GM12878 (cell line): ENCODE measurements at regions not wholly inside any gene's neighbourhood (a gene's known extent, or its start where the extent isn't known, plus 50 kb on each side); places are given as distances from the start of the nearest gene placed in this dataset.

Experiments
- ATAC-seq: fragments of 200-7000 bp; cut with Tn5 transposase; 3 replicates; pipeline ENCODE4 v1.9.1; 2020; ENCODE audit warnings: mild to moderate bottlenecking, moderate library complexity
- BruUV-seq: library from RNA; stranded (reverse); fragments of 400-500 nt; replicated peaks from 2 replicates; lab custom pipeline; 2021; lab: Mats Ljungman, UMichigan
- CTCF ChIA-PET: fragments of 300-600 bp; sonication (Branson Sonifier 250); formaldehyde crosslinking; extraction: SDS; loops from one replicate; lab custom pipeline; 2021; ENCODE audit warnings: inconsistent platforms; lab: Yijun Ruan, JAX
- POLR2A ChIA-PET: fragments of 350-600 bp; formaldehyde crosslinking; extraction: SDS; loops from one replicate; lab custom pipeline; 2021; ENCODE audit warnings: inconsistent platforms; lab: Charles Lee
- RAD21 ChIA-PET: fragments of 300-600 bp; sonication (Branson Sonifier 250); formaldehyde crosslinking; loops from one replicate; lab custom pipeline; 2023; ENCODE audit warnings: antibody characterized with exemption; ENCODE audit not compliant: unreplicated experiment; lab: Charles Lee
- SMC1A ChIA-PET: fragments of 300-600 bp; sonication (Branson Sonifier 250); formaldehyde crosslinking; loops from one replicate; lab custom pipeline; 2023; ENCODE audit not compliant: unreplicated experiment, uncharacterized antibody; lab: Charles Lee
- DNase-seq: peaks from one replicate; pipeline ENCODE4 v3.0.0-alpha.2; 2011; ENCODE audit warnings: low read depth, low spot score
- FAIRE-seq: peaks from 3 replicates; lab custom pipeline; 2011; peaks lifted over from hg19 to GRCh38; lab: Jason Lieb, UNC
- H2AFZ ChIP-seq: 2 replicates; pipeline ENCODE4 v1.6.0; 2011; ENCODE audit warnings: low read depth, low read length, control low read depth; ENCODE audit not compliant: control insufficient read depth
- H3K27ac ChIP-seq: 2 replicates; pipeline ENCODE4 v1.5.1; 2011; ENCODE audit warnings: control low read depth; ENCODE audit not compliant: control insufficient read depth, insufficient read depth
- H3K27me3 ChIP-seq, 2 experiments: replicated peaks in 1 of 2; 2 replicates each; pipeline versions ENCODE4 v1.6.0 to v1.6.1; 2011; ENCODE audit warnings: low read length in 1 of 2; ENCODE audit not compliant: control insufficient read depth in 2 of 2, insufficient read depth in 2 of 2
- H3K36me3 ChIP-seq, 2 experiments: 2 replicates each; pipeline ENCODE4 v1.5.1; 2011; ENCODE audit warnings: low read length in 1 of 2; ENCODE audit not compliant: control insufficient read depth in 2 of 2, insufficient read depth in 2 of 2
- H3K4me1 ChIP-seq: 2 replicates; pipeline ENCODE4 v1.6.1; 2011; ENCODE audit warnings: mild to moderate bottlenecking, low read length, moderate library complexity, mixed read lengths; ENCODE audit not compliant: control insufficient read depth, insufficient read depth
- H3K4me2 ChIP-seq: 2 replicates; pipeline ENCODE4 v1.6.0; 2011; ENCODE audit warnings: control low read depth; ENCODE audit not compliant: control insufficient read depth, insufficient read depth
- H3K4me3 ChIP-seq: fragments of 200-600 bp; sonication (generic); 2 replicates; pipeline ENCODE4 v1.5.1; 2016
- H3K79me2 ChIP-seq: 2 replicates; pipeline ENCODE4 v1.6.0; 2011; ENCODE audit warnings: low read length; ENCODE audit not compliant: control insufficient read depth, insufficient read depth
- H3K9ac ChIP-seq: 2 replicates; pipeline ENCODE4 v1.8.0; 2011; ENCODE audit warnings: low read length, control low read depth, mixed read lengths; ENCODE audit not compliant: control insufficient read depth, insufficient read depth
- H3K9me3 ChIP-seq: replicated peaks from 3 replicates; pipeline ENCODE4 v1.5.1; 2011; ENCODE audit warnings: mild to moderate bottlenecking, low read length; ENCODE audit not compliant: control insufficient read depth, insufficient read depth
- H4K20me1 ChIP-seq: 2 replicates; pipeline ENCODE4 v1.6.0; 2011; ENCODE audit not compliant: control insufficient read depth, insufficient read depth
- BHLHE40 ChIP-seq, 2 experiments: fragments of 450-650 bp in 1 of 2; IDR thresholded peaks; 2 replicates each; pipeline ENCODE4 v1.6.1; 2011 to 2017; ENCODE audit warnings: low read depth in 2 of 2, borderline replicate concordance in 1 of 2, improper control_type of control experiment in 1 of 2, low read length in 1 of 2, mild to moderate bottlenecking in 1 of 2
- CREM ChIP-seq: IDR thresholded peaks from 2 replicates; pipeline ENCODE4 v1.6.1; 2014; ENCODE audit warnings: antibody characterized with exemption, low read depth
- HCFC1 ChIP-seq: fragments of 150-350 bp; IDR thresholded peaks from 2 replicates; pipeline ENCODE4 v1.6.1; 2014; ENCODE audit warnings: low read length
- HDGF ChIP-seq: fragments of 450-650 bp; IDR thresholded peaks from 2 replicates; pipeline ENCODE4 v1.6.1; 2016; ENCODE audit warnings: antibody characterized with exemption
- MTA3 ChIP-seq: IDR thresholded peaks from 2 replicates; pipeline ENCODE4 v1.6.1; 2012; ENCODE audit warnings: low read length, inconsistent platforms, borderline replicate concordance
- NBN ChIP-seq: fragments of 450-650 bp; IDR thresholded peaks from 2 replicates; pipeline ENCODE4 v1.6.1; 2016
- NFYB ChIP-seq: IDR thresholded peaks from 2 replicates; pipeline ENCODE4 v1.6.1; 2011; ENCODE audit warnings: low read depth, mild to moderate bottlenecking, low read length, improper control_type of control experiment, moderate library complexity; ENCODE audit not compliant: insufficient read depth
- NR2F1 ChIP-seq: fragments of 450-650 bp; conservative IDR thresholded peaks from 2 replicates; pipeline ENCODE4 v1.6.1; 2017; ENCODE audit warnings: mild to moderate bottlenecking
- POLR2AphosphoS2 ChIP-seq: IDR thresholded peaks from 2 replicates; pipeline ENCODE4 v1.6.1; 2011; ENCODE audit warnings: low read depth, mild to moderate bottlenecking, low read length, improper control_type of control experiment, moderate library complexity
- SMARCA5 ChIP-seq: fragments of 450-650 bp; IDR thresholded peaks from 2 replicates; pipeline ENCODE4 v1.6.1; 2017; ENCODE audit warnings: mild to moderate bottlenecking
- SUPT20H ChIP-seq: IDR thresholded peaks from 2 replicates; pipeline ENCODE4 v1.6.1; 2011; ENCODE audit warnings: low read depth, mild to moderate bottlenecking, low read length, moderate library complexity, borderline replicate concordance; ENCODE audit not compliant: control insufficient read depth
- YY1 ChIP-seq: IDR thresholded peaks from 2 replicates; pipeline ENCODE4 v1.6.1; 2011; ENCODE audit warnings: low read depth, mild to moderate bottlenecking, low read length
- ZZZ3 ChIP-seq: IDR thresholded peaks from 2 replicates; pipeline ENCODE4 v1.6.1; 2011; ENCODE audit warnings: low read depth; ENCODE audit not compliant: control insufficient read depth, insufficient read length
- WGBS: methylation state at CpG from one replicate; pipeline ENCODE4 v1.1.6; 2016; ENCODE audit warnings: low lambda C conversion rate; ENCODE audit not compliant: insufficient replicate concordance, insufficient coverage; ENCODE audit errors: missing lambda C conversion rate; 5-methylcytosine and 5-hydroxymethylcytosine counted together
- in situ Hi-C: fragments of 300-500 bp; cut with MboI; formaldehyde crosslinking; loops from 9 replicates; pipeline ENCODE4 v1.14.3; 2018; ENCODE audit warnings: mixed read lengths
- intact Hi-C: fragments of 100-400 bp; cut with micrococcal nuclease; formaldehyde crosslinking; loops from one replicate; pipeline ENCODE4 v1.14.2; 2022; ENCODE audit not compliant: unreplicated experiment
- TF ChIP-seq, protein P1 (sequence below): IDR thresholded peaks from 2 replicates; pipeline ENCODE4 v1.6.1; 2012; ENCODE audit warnings: low read length, inconsistent platforms

- TF ChIP-seq SUPT20H (no peak), CREM (no peak), HDGF (no peak), SMARCA5 (no peak), NR2F1 (no peak), YY1 (no peak), POLR2AphosphoS2 (no peak), HCFC1 (no peak), NBN (no peak)
- TF ChIP-seq, protein P1, sequence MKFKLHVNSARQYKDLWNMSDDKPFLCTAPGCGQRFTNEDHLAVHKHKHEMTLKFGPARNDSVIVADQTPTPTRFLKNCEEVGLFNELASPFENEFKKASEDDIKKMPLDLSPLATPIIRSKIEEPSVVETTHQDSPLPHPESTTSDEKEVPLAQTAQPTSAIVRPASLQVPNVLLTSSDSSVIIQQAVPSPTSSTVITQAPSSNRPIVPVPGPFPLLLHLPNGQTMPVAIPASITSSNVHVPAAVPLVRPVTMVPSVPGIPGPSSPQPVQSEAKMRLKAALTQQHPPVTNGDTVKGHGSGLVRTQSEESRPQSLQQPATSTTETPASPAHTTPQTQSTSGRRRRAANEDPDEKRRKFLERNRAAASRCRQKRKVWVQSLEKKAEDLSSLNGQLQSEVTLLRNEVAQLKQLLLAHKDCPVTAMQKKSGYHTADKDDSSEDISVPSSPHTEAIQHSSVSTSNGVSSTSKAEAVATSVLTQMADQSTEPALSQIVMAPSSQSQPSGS = no peak
- TF ChIP-seq, all 136 proteins: peak for 0
These were observed 59.3 kb upstream of the C1orf174 start (continued) for GRCh38 chr1:3959361-3959760.

GRCh38 chr1:3963554-3963953 is 63.5 kb upstream of the C1orf174 start:
- ChIA-PET CTCF (no interaction called here), RAD21 (no interaction called here), POLR2A (no interaction called here), SMC1A (no interaction called here)
- H3K36me3 ChIP-seq = no peaks in the 10 kb centered on the region
- FAIRE-seq = peak; percentile 49
- intact Hi-C loops = no loop called here
- H3K4me3 ChIP-seq = no peak overlapping the region
- H3K79me2 ChIP-seq = no peaks in the 10 kb centered on the region
- TF ChIP-seq NFYB = no peak
- TF ChIP-seq MTA3 = no peak
- TF ChIP-seq ZZZ3 = no peak
- TF ChIP-seq BHLHE40 (IDR thresholded peaks at IDR 0.05; ENCODE audit: borderline replicate concordance in 1 of 2, low read depth in 2 of 2, low read length in 1 of 2) = no peak
- H4K20me1 ChIP-seq = no peaks in the 10 kb centered on the region
- no peak overlapping the region for H3K9ac ChIP-seq
- in situ Hi-C loops = no loop called here
- H3K4me1 ChIP-seq = no peaks in the 10 kb centered on the region
- no peak overlapping the region for H2AFZ ChIP-seq
- no peaks in the 10 kb centered on the region for H3K9me3 ChIP-seq
- H3K27me3 ChIP-seq = no peaks in the 10 kb centered on the region
- no peak for ATAC-seq
- H3K27ac ChIP-seq = no peak overlapping the region
- DNase-seq = no peak
- BruUV-seq = no TSS peak
- 44% methylated on average over 9 of the region's 9 CpGs for WGBS
- no peak overlapping the region for H3K4me2 ChIP-seq
